Fibroblast of mammary gland (primary cell): ENCODE measurements at regions not wholly inside any gene's neighbourhood (a gene's known extent, or its start where the extent isn't known, plus 50 kb on each side); places are given as distances from the start of the nearest gene placed in this dataset.

Source experiments
- DNase-seq: peaks from one replicate; pipeline ENCODE4 v3.0.0-alpha.2; 2010; ENCODE audit warnings: low read depth
- H3K4me3 ChIP-seq: 2 replicates; pipeline ENCODE4 v1.5.1; 2011; ENCODE audit warnings: low read depth, mild to moderate bottlenecking, low read length, moderate library complexity; ENCODE audit not compliant: control insufficient read depth
- TF ChIP-seq, protein P1 (sequence below): conservative IDR thresholded peaks from 2 replicates; pipeline ENCODE4 v1.5.1; 2011; ENCODE audit warnings: low read depth, low read length, inconsistent platforms; ENCODE audit not compliant: control insufficient read depth, insufficient read depth

DNA sequence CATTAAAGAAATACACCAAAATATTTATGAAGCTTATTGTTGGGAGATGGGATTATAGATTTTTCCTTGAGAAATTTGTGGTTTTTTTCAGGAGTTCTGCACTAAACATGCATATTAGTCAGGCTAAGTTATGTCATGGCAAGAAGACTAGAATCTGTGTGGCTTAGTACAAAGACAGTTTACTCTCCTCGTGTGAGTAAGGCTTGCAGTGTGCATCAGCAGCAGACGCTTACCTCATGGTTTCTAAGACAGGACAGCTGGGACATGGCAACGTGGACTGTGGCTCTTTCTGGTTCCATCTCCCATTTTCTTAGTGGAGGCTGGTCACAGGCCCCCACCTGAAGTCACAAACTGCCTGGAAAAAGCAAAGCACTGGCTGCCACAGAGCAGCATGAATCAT lies 429.6 kb upstream of the VSTM2A start:
- DNase-seq: no peak
- no peak overlapping the region for H3K4me3 ChIP-seq
- TF ChIP-seq, protein P1, sequence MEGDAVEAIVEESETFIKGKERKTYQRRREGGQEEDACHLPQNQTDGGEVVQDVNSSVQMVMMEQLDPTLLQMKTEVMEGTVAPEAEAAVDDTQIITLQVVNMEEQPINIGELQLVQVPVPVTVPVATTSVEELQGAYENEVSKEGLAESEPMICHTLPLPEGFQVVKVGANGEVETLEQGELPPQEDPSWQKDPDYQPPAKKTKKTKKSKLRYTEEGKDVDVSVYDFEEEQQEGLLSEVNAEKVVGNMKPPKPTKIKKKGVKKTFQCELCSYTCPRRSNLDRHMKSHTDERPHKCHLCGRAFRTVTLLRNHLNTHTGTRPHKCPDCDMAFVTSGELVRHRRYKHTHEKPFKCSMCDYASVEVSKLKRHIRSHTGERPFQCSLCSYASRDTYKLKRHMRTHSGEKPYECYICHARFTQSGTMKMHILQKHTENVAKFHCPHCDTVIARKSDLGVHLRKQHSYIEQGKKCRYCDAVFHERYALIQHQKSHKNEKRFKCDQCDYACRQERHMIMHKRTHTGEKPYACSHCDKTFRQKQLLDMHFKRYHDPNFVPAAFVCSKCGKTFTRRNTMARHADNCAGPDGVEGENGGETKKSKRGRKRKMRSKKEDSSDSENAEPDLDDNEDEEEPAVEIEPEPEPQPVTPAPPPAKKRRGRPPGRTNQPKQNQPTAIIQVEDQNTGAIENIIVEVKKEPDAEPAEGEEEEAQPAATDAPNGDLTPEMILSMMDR: no peak

DNA sequence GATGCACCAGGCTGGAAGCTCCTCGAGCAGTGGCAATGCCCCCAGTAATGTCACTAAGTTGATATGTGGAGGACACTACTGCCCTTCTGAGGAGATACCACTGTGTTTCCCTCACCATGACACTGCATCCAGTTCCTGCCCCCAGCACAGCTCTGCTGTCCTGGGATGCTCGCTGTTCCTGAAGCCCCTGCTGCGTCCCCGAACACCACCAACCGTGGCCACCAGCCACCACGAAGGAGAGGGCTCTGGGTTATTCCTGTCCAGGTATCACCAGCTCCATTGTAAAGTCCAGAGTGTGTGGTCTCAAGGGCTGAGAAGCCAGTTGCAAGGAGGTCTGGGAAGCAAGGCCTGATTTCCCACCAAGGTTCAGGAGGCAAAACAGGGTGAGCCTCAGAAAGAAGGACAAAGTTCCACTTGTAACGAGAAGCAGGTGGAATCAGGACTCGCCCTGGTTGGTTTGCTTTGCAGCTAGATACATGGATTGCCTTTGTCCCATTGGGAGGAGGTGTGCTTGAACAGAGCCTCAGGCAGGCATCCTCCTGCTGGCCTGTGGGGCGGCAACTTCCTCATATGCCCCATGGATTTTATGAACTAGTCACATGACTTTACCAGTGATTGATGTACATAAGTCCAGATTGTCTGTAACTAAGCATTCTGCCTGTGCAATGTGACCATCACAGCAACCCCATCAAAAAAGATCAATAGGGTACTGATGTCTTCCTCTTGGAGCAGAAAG lies 427.0 kb upstream of the VSTM2A start:
- TF ChIP-seq, protein P1: no peak
- H3K4me3 ChIP-seq: no peak overlapping the region
- no peak for DNase-seq

DNA sequence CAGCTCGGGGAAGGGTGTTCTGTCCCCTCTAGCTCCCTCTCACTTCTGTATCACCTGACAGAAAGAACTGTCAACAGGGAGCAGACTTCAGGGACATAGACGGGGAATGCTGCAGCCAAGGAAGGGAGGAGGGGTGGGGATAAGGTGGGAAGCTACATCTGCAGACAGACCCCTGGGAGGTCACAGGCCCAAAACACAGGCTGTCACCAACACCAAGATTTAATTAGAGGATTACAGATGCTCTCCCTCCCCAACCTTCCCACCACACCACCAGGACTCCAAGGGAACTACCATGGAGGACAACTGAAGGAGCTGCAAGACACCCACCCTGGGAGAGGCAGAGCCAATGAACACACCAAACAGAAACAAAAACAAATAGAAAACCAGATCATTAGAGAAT lies 425.2 kb upstream of the VSTM2A start:
- no peak overlapping the region for H3K4me3 ChIP-seq
- no peak for DNase-seq
- TF ChIP-seq, protein P1: no peak

DNA sequence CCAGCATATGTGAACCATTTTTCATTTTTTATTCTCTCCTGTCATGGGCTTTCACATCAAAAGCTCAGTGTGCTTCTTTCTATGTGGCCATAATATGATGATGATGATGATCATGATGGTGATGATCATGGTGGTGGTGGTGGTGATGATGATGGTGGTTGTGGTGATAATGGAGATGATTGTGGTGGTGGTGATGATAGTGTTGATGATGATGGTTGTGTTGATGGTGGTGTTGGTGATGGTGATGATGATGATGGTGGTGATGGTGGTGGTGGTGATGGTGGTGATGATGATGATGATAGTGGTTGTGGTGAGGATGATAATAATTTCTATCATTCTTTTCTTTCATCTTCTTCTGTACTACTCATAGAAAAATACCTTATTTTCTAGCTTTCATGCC lies 413.1 kb upstream of the VSTM2A start:
- TF ChIP-seq, protein P1: no peak
- no peak for DNase-seq

DNA sequence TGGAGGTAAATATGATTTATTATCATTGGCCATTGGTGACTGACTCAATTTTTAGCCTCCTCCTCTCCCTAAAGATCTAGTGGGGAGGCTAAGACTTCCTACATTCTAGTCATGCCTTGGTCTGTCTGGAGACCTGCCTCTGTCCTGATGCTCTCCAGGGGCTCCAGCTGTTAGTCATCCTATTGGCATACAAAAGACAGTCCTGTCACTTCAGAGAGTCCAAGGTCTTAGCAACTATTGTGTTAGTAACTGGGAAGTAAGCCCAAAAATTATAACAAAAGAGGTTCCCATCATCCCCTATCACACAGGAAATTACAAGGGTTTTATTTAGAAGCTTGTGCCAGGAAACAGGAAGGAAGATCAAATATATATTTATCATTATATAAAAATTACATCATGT lies 400.6 kb upstream of the VSTM2A start:
- no peak for DNase-seq
- TF ChIP-seq, protein P1: no peak
- H3K4me3 ChIP-seq: no peak overlapping the region

More for the DNA sequence above, 413.1 kb upstream of the VSTM2A start:
- H3K4me3 ChIP-seq: no peak overlapping the region

DNA sequence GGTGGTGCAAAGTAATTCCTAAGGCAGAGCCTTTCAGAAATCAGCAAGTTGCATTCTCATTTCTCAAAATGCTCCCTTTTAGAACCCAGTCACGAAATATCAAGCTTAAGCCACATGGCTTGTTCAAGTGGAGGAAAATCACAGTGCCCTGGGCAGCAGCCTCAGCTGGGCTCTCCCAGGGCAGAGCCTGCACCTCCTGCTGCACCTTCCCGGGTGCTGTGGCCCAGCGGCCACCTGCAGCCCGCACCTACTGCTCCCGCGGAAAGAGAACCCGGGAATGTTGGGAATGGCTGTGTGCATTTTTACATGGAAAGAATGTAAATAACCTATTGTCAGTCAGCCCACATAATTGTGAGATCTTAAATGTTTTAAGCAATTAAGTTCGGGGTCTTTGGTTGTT lies 396.5 kb upstream of the VSTM2A start:
- H3K4me3 ChIP-seq: no peak overlapping the region
- TF ChIP-seq, protein P1: no peak
- DNase-seq: no peak
